A673 (cell line): ENCODE measurements at regions not wholly inside any gene's neighbourhood (a gene's known extent, or its start where the extent isn't known, plus 50 kb on each side); places are given as distances from the start of the nearest gene placed in this dataset.

Source experiments
- EZH2 ChIP-seq: fragments of 200-600 bp; sonication (generic); IDR thresholded peaks from 2 replicates; pipeline ENCODE4 v1.6.1; 2017; ENCODE audit warnings: borderline replicate concordance, low read depth, mild to moderate bottlenecking, mixed read lengths, antibody characterized with exemption, low read length; ENCODE audit not compliant: poor library complexity, severe bottlenecking
- TF ChIP-seq, protein P1 (sequence below): fragments of 300-800, 200-600 bp; sonication (generic); conservative IDR thresholded peaks from 2 replicates; pipeline ENCODE4 v1.5.1; 2017; ENCODE audit warnings: low read depth, mild to moderate bottlenecking, antibody characterized with exemption, low read length, moderate library complexity, mixed read lengths

DNA sequence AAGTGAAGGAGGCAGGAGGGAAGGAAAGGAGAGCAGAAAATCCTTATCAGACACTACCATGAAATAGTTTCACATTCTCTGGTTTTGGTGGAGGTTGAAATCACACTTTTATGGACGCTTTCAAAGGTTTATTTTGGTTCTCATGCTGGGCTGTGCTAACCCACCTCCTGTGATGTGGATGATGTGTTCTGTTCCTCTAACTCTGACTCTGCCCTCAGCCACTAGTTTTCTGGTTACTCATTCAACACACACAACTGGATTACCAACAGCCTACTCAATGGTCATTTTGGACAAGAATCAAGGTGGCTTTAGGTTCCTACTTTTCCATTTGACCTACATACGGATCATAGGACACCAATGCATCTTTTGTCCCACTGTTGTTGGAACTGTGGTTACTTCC, 522.1 kb upstream of the BTBD3 start:
- TF ChIP-seq, protein P1, sequence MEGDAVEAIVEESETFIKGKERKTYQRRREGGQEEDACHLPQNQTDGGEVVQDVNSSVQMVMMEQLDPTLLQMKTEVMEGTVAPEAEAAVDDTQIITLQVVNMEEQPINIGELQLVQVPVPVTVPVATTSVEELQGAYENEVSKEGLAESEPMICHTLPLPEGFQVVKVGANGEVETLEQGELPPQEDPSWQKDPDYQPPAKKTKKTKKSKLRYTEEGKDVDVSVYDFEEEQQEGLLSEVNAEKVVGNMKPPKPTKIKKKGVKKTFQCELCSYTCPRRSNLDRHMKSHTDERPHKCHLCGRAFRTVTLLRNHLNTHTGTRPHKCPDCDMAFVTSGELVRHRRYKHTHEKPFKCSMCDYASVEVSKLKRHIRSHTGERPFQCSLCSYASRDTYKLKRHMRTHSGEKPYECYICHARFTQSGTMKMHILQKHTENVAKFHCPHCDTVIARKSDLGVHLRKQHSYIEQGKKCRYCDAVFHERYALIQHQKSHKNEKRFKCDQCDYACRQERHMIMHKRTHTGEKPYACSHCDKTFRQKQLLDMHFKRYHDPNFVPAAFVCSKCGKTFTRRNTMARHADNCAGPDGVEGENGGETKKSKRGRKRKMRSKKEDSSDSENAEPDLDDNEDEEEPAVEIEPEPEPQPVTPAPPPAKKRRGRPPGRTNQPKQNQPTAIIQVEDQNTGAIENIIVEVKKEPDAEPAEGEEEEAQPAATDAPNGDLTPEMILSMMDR: no peak
- no peak for TF ChIP-seq EZH2
